ENCODE measurements at regions not wholly inside any gene's neighbourhood (a gene's known extent, or its start where the extent isn't known, plus 50 kb on each side); places are given as distances from the start of the nearest gene placed in this dataset.

DNA sequence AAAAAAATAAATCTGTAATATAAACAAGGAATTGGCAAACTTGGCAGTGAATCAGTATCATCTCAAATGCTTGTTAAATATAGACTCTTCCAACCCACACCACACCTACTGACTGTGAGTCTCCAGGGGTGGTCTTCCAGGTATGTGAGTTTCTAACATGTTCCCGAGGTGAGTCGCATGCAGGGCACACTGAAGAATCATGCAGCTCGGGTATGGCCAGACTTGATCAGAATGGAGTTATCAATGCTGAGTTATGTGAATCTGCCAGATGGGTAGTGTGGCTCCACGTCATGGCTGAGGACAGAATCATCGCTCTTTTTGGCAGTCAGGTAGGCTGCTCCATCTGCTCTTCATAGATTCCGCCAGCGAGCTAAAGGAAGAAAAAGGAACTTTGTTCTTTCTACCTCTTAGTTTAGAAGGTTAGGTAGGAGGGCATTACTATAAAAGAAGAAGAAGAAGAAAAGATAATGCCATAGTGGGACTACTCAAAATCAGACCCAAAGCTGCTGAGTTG lies 1279.7 kb upstream of the ZEB2 start:
- TF ChIP-seq, protein P1, sequence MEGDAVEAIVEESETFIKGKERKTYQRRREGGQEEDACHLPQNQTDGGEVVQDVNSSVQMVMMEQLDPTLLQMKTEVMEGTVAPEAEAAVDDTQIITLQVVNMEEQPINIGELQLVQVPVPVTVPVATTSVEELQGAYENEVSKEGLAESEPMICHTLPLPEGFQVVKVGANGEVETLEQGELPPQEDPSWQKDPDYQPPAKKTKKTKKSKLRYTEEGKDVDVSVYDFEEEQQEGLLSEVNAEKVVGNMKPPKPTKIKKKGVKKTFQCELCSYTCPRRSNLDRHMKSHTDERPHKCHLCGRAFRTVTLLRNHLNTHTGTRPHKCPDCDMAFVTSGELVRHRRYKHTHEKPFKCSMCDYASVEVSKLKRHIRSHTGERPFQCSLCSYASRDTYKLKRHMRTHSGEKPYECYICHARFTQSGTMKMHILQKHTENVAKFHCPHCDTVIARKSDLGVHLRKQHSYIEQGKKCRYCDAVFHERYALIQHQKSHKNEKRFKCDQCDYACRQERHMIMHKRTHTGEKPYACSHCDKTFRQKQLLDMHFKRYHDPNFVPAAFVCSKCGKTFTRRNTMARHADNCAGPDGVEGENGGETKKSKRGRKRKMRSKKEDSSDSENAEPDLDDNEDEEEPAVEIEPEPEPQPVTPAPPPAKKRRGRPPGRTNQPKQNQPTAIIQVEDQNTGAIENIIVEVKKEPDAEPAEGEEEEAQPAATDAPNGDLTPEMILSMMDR (IDR thresholded peaks at IDR 0.05) = no peak
- TF ChIP-seq POLR2AphosphoS5 (IDR thresholded peaks at IDR 0.05) = no peak
- TF ChIP-seq POLR2A (IDR thresholded peaks at IDR 0.05) = no peak

Data from suprapubic skin (tissue), 4 donors.